Progenitor cell of endocrine pancreas (in vitro differentiated cells): ENCODE measurements at regions not wholly inside any gene's neighbourhood (a gene's known extent, or its start where the extent isn't known, plus 50 kb on each side); places are given as distances from the start of the nearest gene placed in this dataset.

Experiments used
- DNase-seq: peaks from one replicate; pipeline ENCODE4 v3.0.0; 2021; ENCODE audit warnings: low spot score; ENCODE audit not compliant: unreplicated experiment
- H3K27ac Mint-ChIP-seq: 2 replicates; pipeline ENCODE4 v1.8.0; 2021; ENCODE audit warnings: mild to moderate bottlenecking, moderate library complexity, mixed read lengths
- H3K27me3 Mint-ChIP-seq: 2 replicates; pipeline ENCODE4 v1.8.0; 2021; ENCODE audit warnings: mixed read lengths
- H3K36me3 Mint-ChIP-seq: 2 replicates; pipeline ENCODE4 v1.8.0; 2022; ENCODE audit warnings: mixed read lengths; ENCODE audit not compliant: insufficient read depth
- H3K4me1 Mint-ChIP-seq: 2 replicates; pipeline ENCODE4 v1.8.0; 2021; ENCODE audit warnings: low read depth, mixed read lengths
- H3K4me3 Mint-ChIP-seq: 2 replicates; pipeline ENCODE4 v1.8.0; 2021; ENCODE audit warnings: low read depth, mild to moderate bottlenecking, moderate library complexity, mixed read lengths
- H3K9me3 Mint-ChIP-seq: 2 replicates; pipeline ENCODE4 v1.8.0; 2021; ENCODE audit warnings: low read depth, mixed read lengths
- TF ChIP-seq, protein P1 (sequence below): fragments of 200-600 bp; sonication (generic); IDR thresholded peaks from one replicate; pipeline ENCODE4 v1.5.0; 2021; ENCODE audit warnings: antibody characterized with exemption, mild to moderate bottlenecking; ENCODE audit not compliant: unreplicated experiment

DNA sequence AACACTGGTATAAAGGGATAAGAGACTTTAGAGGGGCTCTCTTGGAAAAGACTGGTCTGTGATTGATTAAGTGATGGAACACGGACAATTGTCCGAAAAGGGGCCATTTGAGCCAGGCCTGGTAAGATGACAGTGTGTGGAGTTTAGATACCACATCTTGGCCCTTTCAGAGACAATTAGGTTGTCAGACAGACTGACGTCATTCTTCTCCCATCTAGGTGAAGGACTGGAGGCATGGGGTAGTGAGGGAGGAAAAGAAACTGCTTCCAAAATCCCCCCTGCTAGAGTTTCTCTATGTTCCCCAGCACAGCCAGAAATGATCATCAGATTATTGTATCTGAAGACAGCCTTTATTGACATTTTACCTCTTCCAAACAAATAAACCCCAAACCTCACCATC lies 84.8 kb upstream of the MYO3A start:
- Mint-ChIP-seq H3K27me3 (peaks cover 22% of the 10 kb centered on the region), H3K9me3 (peaks cover 3% of the 10 kb centered on the region), H3K27ac (no peak overlapping the region), H3K4me3 (no peak overlapping the region), H3K4me1 (no peaks in the 10 kb centered on the region), H3K36me3 (no peaks in the 10 kb centered on the region)
- no peak for DNase-seq
- TF ChIP-seq, protein P1, sequence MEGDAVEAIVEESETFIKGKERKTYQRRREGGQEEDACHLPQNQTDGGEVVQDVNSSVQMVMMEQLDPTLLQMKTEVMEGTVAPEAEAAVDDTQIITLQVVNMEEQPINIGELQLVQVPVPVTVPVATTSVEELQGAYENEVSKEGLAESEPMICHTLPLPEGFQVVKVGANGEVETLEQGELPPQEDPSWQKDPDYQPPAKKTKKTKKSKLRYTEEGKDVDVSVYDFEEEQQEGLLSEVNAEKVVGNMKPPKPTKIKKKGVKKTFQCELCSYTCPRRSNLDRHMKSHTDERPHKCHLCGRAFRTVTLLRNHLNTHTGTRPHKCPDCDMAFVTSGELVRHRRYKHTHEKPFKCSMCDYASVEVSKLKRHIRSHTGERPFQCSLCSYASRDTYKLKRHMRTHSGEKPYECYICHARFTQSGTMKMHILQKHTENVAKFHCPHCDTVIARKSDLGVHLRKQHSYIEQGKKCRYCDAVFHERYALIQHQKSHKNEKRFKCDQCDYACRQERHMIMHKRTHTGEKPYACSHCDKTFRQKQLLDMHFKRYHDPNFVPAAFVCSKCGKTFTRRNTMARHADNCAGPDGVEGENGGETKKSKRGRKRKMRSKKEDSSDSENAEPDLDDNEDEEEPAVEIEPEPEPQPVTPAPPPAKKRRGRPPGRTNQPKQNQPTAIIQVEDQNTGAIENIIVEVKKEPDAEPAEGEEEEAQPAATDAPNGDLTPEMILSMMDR = no peak

DNA sequence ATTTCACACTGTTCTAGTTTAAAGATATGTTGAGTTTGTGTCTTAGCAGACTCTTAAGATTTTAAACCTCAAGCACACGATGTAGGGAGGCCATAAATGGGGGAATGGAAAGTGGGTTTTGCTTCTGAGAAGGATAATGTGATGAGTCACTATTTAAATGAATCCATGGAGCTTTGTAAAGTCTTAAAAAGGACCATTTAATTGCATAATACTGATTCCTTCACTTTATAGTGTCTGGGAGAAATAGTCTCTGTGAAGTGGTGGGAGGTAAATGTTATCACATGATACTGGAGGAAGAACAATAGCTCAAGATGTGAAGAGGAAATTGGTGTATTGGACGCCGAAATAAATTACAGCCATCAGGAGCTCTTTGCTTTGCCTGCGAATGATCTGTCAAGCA lies 84.0 kb upstream of the MYO3A start:
- H3K4me1 Mint-ChIP-seq = no peaks in the 10 kb centered on the region
- no peak overlapping the region for H3K27ac Mint-ChIP-seq
- no peak overlapping the region for H3K4me3 Mint-ChIP-seq
- DNase-seq = no peak
- peaks cover 3% of the 10 kb centered on the region for H3K9me3 Mint-ChIP-seq
- H3K36me3 Mint-ChIP-seq = no peaks in the 10 kb centered on the region
- TF ChIP-seq, protein P1 = no peak
- H3K27me3 Mint-ChIP-seq = peaks cover 22% of the 10 kb centered on the region

DNA sequence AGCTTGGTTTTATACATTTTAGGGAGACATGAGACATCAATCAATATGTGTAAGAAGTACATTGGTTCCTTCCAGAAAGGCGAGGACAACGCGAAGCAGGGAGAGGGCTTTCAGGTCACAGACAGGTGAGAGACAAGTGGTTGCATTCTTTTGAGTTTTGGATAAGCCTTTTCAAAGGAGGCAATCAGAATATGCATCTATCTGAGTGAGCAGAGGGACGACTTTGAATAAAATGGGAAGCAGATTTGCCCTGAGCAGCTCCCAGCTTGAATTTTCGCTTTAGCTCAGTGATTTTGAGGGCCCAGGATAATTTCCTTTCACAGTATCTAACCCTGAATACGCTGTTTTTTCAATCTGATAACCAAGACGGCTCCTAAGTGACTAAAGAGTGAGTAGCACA lies 82.5 kb upstream of the MYO3A start:
- no peak overlapping the region for H3K4me3 Mint-ChIP-seq
- peaks cover 22% of the 10 kb centered on the region for H3K27me3 Mint-ChIP-seq
- TF ChIP-seq, protein P1 = no peak

DNA sequence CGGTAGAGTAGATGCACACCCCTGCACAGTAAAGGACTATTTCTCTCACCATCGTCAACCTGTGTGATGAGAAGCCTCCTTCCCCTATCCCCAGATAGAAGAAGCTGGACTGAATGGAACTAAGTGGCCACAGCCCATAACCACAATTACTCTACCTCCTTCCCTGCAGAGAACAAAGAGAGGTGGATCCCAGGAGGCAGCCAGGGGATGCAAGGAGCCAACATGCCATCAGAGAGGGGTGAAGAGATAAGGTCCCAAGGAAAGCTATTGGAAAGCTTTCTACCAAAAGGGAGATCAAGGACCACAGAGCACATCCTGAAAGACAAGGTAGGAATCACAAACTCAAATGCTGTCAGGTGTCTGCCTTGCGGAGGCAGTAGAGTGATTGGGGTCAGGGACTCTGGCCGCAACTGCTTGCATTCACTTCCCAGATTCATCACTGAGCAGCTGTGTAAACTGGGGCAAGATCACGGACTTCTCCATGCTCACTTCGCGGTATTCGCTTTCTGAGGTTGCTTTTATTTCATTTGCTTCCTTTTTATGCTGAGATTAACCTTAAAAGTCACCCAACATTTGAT lies 81.6 kb upstream of the MYO3A start:
- peaks cover 3% of the 10 kb centered on the region for H3K9me3 Mint-ChIP-seq
- DNase-seq = no peak
- TF ChIP-seq, protein P1 = no peak
- no peak overlapping the region for H3K4me3 Mint-ChIP-seq
- H3K36me3 Mint-ChIP-seq = no peaks in the 10 kb centered on the region
- H3K27me3 Mint-ChIP-seq = peaks cover 22% of the 10 kb centered on the region
- no peak overlapping the region for H3K27ac Mint-ChIP-seq
- no peaks in the 10 kb centered on the region for H3K4me1 Mint-ChIP-seq

More for the DNA sequence above, 82.5 kb upstream of the MYO3A start:
- no peak for DNase-seq
- H3K4me1 Mint-ChIP-seq = no peaks in the 10 kb centered on the region
- peaks cover 3% of the 10 kb centered on the region for H3K9me3 Mint-ChIP-seq
- no peak overlapping the region for H3K27ac Mint-ChIP-seq
- no peaks in the 10 kb centered on the region for H3K36me3 Mint-ChIP-seq

DNA sequence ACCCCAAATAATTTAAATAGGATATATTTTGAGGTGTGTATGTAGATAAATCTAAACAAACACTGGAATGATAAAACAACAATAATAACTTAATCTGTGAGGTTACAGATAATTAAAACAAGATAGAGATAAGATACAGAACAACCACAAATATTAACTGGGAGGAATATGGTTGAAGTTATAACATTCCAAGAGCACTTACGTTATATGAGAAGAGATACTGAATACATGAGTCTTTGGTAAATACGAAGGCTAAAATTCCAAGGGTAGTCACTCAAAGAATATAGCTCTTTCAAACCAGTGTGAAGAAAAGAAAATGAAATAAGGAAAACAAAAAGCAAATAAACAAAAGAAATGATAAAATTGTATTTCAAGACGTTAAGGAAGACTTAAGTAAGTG lies 76.0 kb upstream of the MYO3A start:
- H3K27me3 Mint-ChIP-seq = no peaks in the 10 kb centered on the region
- H3K27ac Mint-ChIP-seq = no peak overlapping the region
- H3K36me3 Mint-ChIP-seq = peaks cover 1% of the 10 kb centered on the region
- DNase-seq = no peak
- TF ChIP-seq, protein P1 = no peak
- H3K9me3 Mint-ChIP-seq = no peaks in the 10 kb centered on the region
- H3K4me3 Mint-ChIP-seq = no peak overlapping the region
- no peaks in the 10 kb centered on the region for H3K4me1 Mint-ChIP-seq
